Smooth muscle cell (in vitro differentiated cells): ENCODE measurements at regions not wholly inside any gene's neighbourhood (a gene's known extent, or its start where the extent isn't known, plus 50 kb on each side); places are given as distances from the start of the nearest gene placed in this dataset.

ENCODE experiments used
- DNase-seq: peaks from one replicate; lab custom pipeline; 2025; ENCODE audit not compliant: unreplicated experiment; lab: John Stamatoyannopoulos, UW
- H2AFZ ChIP-seq: fragments of 200-600 bp; sonication (generic); 2 replicates; pipeline ENCODE4 v1.6.0; 2016; ENCODE audit warnings: antibody characterized with exemption, low read depth, mild to moderate bottlenecking
- H3F3A ChIP-seq: fragments of 200-600 bp; sonication (generic); 2 replicates; pipeline ENCODE4 v1.6.0; 2017; ENCODE audit warnings: antibody characterized with exemption, low read depth
- H3K27ac ChIP-seq: fragments of 200-600 bp; sonication (generic); 2 replicates; pipeline ENCODE4 v1.5.1; 2016; ENCODE audit warnings: low read depth, mild to moderate bottlenecking
- H3K27me3 ChIP-seq: fragments of 200-600 bp; sonication (generic); 2 replicates; pipeline ENCODE4 v1.6.1; 2016; ENCODE audit warnings: low read depth, mild to moderate bottlenecking
- H3K36me3 ChIP-seq: fragments of 200-600 bp; sonication (generic); 2 replicates; pipeline ENCODE4 v1.5.1; 2016; ENCODE audit warnings: low read depth
- H3K4me1 ChIP-seq: fragments of 200-600 bp; sonication (generic); 2 replicates; pipeline ENCODE4 v1.5.1; 2016; ENCODE audit warnings: low read depth
- H3K4me2 ChIP-seq: fragments of 200-600 bp; sonication (generic); 2 replicates; pipeline ENCODE4 v1.6.0; 2016; ENCODE audit warnings: mild to moderate bottlenecking
- H3K4me3 ChIP-seq: fragments of 200-600 bp; sonication (generic); 2 replicates; pipeline ENCODE4 v1.5.1; 2016; ENCODE audit warnings: mild to moderate bottlenecking
- H3K79me2 ChIP-seq: fragments of 200-600 bp; sonication (generic); 2 replicates; pipeline ENCODE4 v1.6.0; 2016; ENCODE audit warnings: low read depth, mild to moderate bottlenecking
- H3K9ac ChIP-seq: fragments of 200-600 bp; sonication (generic); 2 replicates; pipeline ENCODE4 v1.6.0; 2016; ENCODE audit warnings: low read depth
- H3K9me3 ChIP-seq: fragments of 200-600 bp; sonication (generic); replicated peaks from 2 replicates; pipeline ENCODE4 v1.5.1; 2016; ENCODE audit warnings: low read depth
- H4K20me1 ChIP-seq: fragments of 200-600 bp; sonication (generic); 2 replicates; pipeline ENCODE4 v1.6.0; 2016; ENCODE audit warnings: low read depth
- WGBS: methylation state at CpG from one replicate; pipeline ENCODE4 v1.1.7; 2016; ENCODE audit warnings: low lambda C conversion rate; 5-methylcytosine and 5-hydroxymethylcytosine counted together
- TF ChIP-seq, protein P1 (sequence below): fragments of 200-600 bp; sonication (generic); IDR thresholded peaks from 2 replicates; pipeline ENCODE4 v1.5.1; 2017; ENCODE audit warnings: borderline replicate concordance, mild to moderate bottlenecking, antibody characterized with exemption; ENCODE audit not compliant: insufficient read depth, poor library complexity, severe bottlenecking

GRCh38 chr2:239532859-239533258 is 132.0 kb upstream of the HDAC4 start:
- DNase-seq = no peak
- Histone ChIP-seq H4K20me1 (no peaks in the 10 kb centered on the region), H3K4me1 (no peaks in the 10 kb centered on the region), H3K9me3 (no peaks in the 10 kb centered on the region), H3K4me2 (no peak overlapping the region), H3K27me3 (no peaks in the 10 kb centered on the region), H3F3A (no peaks in the 10 kb centered on the region), H2AFZ (no peak overlapping the region), H3K9ac (no peak overlapping the region), H3K79me2 (no peaks in the 10 kb centered on the region), H3K27ac (no peak overlapping the region), H3K4me3 (no peak overlapping the region), H3K36me3 (no peaks in the 10 kb centered on the region)
- 67% methylated on average over 10 of the region's 10 CpGs for WGBS
- TF ChIP-seq, protein P1, sequence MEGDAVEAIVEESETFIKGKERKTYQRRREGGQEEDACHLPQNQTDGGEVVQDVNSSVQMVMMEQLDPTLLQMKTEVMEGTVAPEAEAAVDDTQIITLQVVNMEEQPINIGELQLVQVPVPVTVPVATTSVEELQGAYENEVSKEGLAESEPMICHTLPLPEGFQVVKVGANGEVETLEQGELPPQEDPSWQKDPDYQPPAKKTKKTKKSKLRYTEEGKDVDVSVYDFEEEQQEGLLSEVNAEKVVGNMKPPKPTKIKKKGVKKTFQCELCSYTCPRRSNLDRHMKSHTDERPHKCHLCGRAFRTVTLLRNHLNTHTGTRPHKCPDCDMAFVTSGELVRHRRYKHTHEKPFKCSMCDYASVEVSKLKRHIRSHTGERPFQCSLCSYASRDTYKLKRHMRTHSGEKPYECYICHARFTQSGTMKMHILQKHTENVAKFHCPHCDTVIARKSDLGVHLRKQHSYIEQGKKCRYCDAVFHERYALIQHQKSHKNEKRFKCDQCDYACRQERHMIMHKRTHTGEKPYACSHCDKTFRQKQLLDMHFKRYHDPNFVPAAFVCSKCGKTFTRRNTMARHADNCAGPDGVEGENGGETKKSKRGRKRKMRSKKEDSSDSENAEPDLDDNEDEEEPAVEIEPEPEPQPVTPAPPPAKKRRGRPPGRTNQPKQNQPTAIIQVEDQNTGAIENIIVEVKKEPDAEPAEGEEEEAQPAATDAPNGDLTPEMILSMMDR = no peak

GRCh38 chr2:239532250-239532649 is 131.4 kb upstream of the HDAC4 start:
- Histone ChIP-seq H3K79me2 (no peaks in the 10 kb centered on the region), H4K20me1 (no peaks in the 10 kb centered on the region), H3K4me3 (no peak overlapping the region), H2AFZ (no peak overlapping the region), H3K36me3 (no peaks in the 10 kb centered on the region), H3K4me1 (no peaks in the 10 kb centered on the region), H3K9ac (no peak overlapping the region), H3K27me3 (no peaks in the 10 kb centered on the region), H3K4me2 (no peak overlapping the region), H3K9me3 (no peaks in the 10 kb centered on the region), H3F3A (no peaks in the 10 kb centered on the region), H3K27ac (no peak overlapping the region)
- TF ChIP-seq, protein P1 = no peak
- WGBS = 86% methylated on average over 19 of the region's 19 CpGs
- no peak for DNase-seq

- no peaks in the 10 kb centered on the region for H3K27me3 ChIP-seq
- no peaks in the 10 kb centered on the region for H3K9me3 ChIP-seq
- no peaks in the 10 kb centered on the region for H3K4me1 ChIP-seq
- H3K36me3 ChIP-seq = no peaks in the 10 kb centered on the region
- WGBS = 76% methylated on average over 18 of the region's 18 CpGs
- H3F3A ChIP-seq = no peaks in the 10 kb centered on the region
- H3K4me3 ChIP-seq = no peak overlapping the region
- no peak overlapping the region for H3K4me2 ChIP-seq
- no peak overlapping the region for H3K9ac ChIP-seq
- H2AFZ ChIP-seq = no peak overlapping the region
- no peaks in the 10 kb centered on the region for H3K79me2 ChIP-seq
- H4K20me1 ChIP-seq = no peaks in the 10 kb centered on the region
- TF ChIP-seq, protein P1 = no peak
- no peak for DNase-seq
- H3K27ac ChIP-seq = no peak overlapping the region
Observed at GRCh38 chr2:239531456-239532241, 130.8 kb upstream of the HDAC4 start.

GRCh38 chr2:239530749-239531316 is 130.0 kb upstream of the HDAC4 start:
- H3K27ac ChIP-seq = no peak overlapping the region
- no peaks in the 10 kb centered on the region for H3K36me3 ChIP-seq
- no peak overlapping the region for H3K9ac ChIP-seq
- H3K9me3 ChIP-seq = no peaks in the 10 kb centered on the region
- DNase-seq = no peak
- no peaks in the 10 kb centered on the region for H4K20me1 ChIP-seq
- no peaks in the 10 kb centered on the region for H3K4me1 ChIP-seq
- no peaks in the 10 kb centered on the region for H3K27me3 ChIP-seq
- no peak overlapping the region for H2AFZ ChIP-seq
- no peak overlapping the region for H3K4me2 ChIP-seq
- no peak overlapping the region for H3K4me3 ChIP-seq
- WGBS = 94% methylated on average over 5 of the region's 5 CpGs
- TF ChIP-seq, protein P1 = no peak
- H3K79me2 ChIP-seq = no peaks in the 10 kb centered on the region
- H3F3A ChIP-seq = no peaks in the 10 kb centered on the region
